Loucy (cell line): ENCODE measurements at regions not wholly inside any gene's neighbourhood (a gene's known extent, or its start where the extent isn't known, plus 50 kb on each side); places are given as distances from the start of the nearest gene placed in this dataset.

Experiments used
- H2AFZ ChIP-seq: fragments of 200-600 bp; sonication (generic); 2 replicates; pipeline ENCODE4 v1.6.0; 2016; ENCODE audit warnings: antibody characterized with exemption, mild to moderate bottlenecking, low read length, moderate library complexity
- H3F3A ChIP-seq: fragments of 200-600 bp; 2 replicates; pipeline ENCODE4 v1.6.0; 2016; ENCODE audit warnings: antibody characterized with exemption, low read depth, mild to moderate bottlenecking
- H3K27me3 ChIP-seq: fragments of 200-600 bp; sonication (generic); 2 replicates; pipeline ENCODE4 v1.6.1; 2014; ENCODE audit warnings: low read length, mild to moderate bottlenecking; ENCODE audit not compliant: insufficient read depth, poor library complexity, severe bottlenecking
- H3K36me3 ChIP-seq: fragments of 200-600 bp; sonication (generic); 2 replicates; pipeline ENCODE4 v1.6.1; 2016; ENCODE audit warnings: low read length; ENCODE audit not compliant: insufficient read depth
- H3K4me1 ChIP-seq: fragments of 200-600 bp; sonication (generic); 2 replicates; pipeline ENCODE4 v1.5.1; 2014; ENCODE audit warnings: low read length, mild to moderate bottlenecking; ENCODE audit not compliant: insufficient read depth, poor library complexity, severe bottlenecking
- H3K4me2 ChIP-seq: fragments of 200-600 bp; sonication (generic); 2 replicates; pipeline ENCODE4 v1.6.0; 2014; ENCODE audit warnings: antibody characterized with exemption, low read length, low read depth, mild to moderate bottlenecking; ENCODE audit not compliant: poor library complexity, severe bottlenecking
- H3K4me3 ChIP-seq: fragments of 200-600 bp; sonication (generic); 2 replicates; pipeline ENCODE4 v1.5.1; 2014; ENCODE audit warnings: low read length, mild to moderate bottlenecking, mixed read lengths; ENCODE audit not compliant: poor library complexity, severe bottlenecking
- H3K79me2 ChIP-seq: fragments of 200-600 bp; sonication (generic); 2 replicates; pipeline ENCODE4 v1.6.1; 2014; ENCODE audit warnings: low read length; ENCODE audit not compliant: insufficient read depth
- H3K9ac ChIP-seq: fragments of 200-600 bp; sonication (generic); 2 replicates; pipeline ENCODE4 v1.6.0; 2014; ENCODE audit warnings: mild to moderate bottlenecking, low read depth, low read length, moderate library complexity; ENCODE audit not compliant: poor library complexity, severe bottlenecking
- H3K9me2 ChIP-seq: fragments of 200-600 bp; sonication (generic); replicated peaks from 2 replicates; pipeline ENCODE4 v1.6.1; 2016; ENCODE audit warnings: low read depth, low read length, mixed read lengths
- H3K9me3 ChIP-seq: fragments of 200-600 bp; sonication (generic); 2 replicates; pipeline ENCODE4 v1.6.1; 2014; ENCODE audit warnings: mild to moderate bottlenecking, antibody characterized with exemption, low read length, low read depth; ENCODE audit not compliant: insufficient read depth
- H4K20me1 ChIP-seq: fragments of 200-600 bp; sonication (generic); 2 replicates; pipeline ENCODE4 v1.6.0; 2014; ENCODE audit warnings: antibody characterized with exemption, low read length, mild to moderate bottlenecking; ENCODE audit not compliant: insufficient read depth, poor library complexity, severe bottlenecking
- EZH2phosphoT487 ChIP-seq: fragments of 200-600 bp; IDR thresholded peaks from 2 replicates; pipeline ENCODE4 v1.6.1; 2018; ENCODE audit warnings: antibody characterized with exemption, mild to moderate bottlenecking, moderate library complexity, borderline replicate concordance
- TF ChIP-seq, protein P1 (sequence below): fragments of 200-600 bp; sonication (generic); conservative IDR thresholded peaks from 2 replicates; pipeline ENCODE4 v1.5.1; 2014; ENCODE audit warnings: mild to moderate bottlenecking, antibody characterized with exemption, low read length

DNA sequence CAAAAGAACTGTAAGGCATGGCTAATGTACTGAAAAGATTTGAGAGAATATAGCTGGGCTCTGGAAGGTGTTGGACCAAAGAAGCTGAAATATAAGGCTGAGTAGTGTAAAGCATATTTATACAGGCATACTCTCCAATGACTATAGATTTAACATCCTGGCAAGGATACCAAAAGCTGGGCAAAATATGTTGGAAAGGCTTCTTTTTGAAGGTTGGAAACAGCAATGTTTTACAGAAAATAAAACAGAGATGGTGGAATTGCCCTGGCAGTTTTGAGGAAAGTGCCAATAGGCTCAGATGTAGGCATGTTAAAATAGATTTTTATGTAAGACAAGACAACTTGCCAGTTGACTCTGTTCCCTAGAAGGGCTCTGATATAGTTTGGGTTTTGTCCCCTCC, 184.1 kb upstream of the SHISA6 start:
- no peaks in the 10 kb centered on the region for H3K9me2 ChIP-seq

DNA sequence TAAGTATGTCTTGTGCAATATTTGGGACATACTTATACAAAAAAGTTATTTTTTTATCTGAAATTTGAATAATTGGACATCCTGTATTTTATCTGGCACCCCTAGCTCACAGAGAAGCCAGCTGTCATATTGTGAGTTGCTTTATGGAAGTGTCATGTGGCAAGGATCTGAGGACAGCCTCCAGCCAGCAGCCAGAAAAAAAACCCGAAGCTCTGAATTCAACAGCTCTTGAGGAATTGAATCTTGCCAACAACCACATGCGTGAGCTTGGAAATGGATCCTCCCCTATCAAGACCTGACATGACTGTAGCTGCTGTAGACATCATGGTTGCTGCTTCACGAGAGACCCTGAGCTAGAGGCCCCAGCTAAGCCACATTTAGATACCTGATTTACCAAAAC, 187.2 kb upstream of the SHISA6 start:
- H3K79me2 ChIP-seq = no peaks in the 10 kb centered on the region
- no peaks in the 10 kb centered on the region for H4K20me1 ChIP-seq
- no peaks in the 10 kb centered on the region for H3K9me2 ChIP-seq
- no peak overlapping the region for H3K9ac ChIP-seq
- H3K4me1 ChIP-seq = no peaks in the 10 kb centered on the region
- H3K36me3 ChIP-seq = no peaks in the 10 kb centered on the region
- H2AFZ ChIP-seq = no peak overlapping the region
- H3K27me3 ChIP-seq = no peaks in the 10 kb centered on the region
- TF ChIP-seq EZH2phosphoT487 = no peak
- TF ChIP-seq, protein P1, sequence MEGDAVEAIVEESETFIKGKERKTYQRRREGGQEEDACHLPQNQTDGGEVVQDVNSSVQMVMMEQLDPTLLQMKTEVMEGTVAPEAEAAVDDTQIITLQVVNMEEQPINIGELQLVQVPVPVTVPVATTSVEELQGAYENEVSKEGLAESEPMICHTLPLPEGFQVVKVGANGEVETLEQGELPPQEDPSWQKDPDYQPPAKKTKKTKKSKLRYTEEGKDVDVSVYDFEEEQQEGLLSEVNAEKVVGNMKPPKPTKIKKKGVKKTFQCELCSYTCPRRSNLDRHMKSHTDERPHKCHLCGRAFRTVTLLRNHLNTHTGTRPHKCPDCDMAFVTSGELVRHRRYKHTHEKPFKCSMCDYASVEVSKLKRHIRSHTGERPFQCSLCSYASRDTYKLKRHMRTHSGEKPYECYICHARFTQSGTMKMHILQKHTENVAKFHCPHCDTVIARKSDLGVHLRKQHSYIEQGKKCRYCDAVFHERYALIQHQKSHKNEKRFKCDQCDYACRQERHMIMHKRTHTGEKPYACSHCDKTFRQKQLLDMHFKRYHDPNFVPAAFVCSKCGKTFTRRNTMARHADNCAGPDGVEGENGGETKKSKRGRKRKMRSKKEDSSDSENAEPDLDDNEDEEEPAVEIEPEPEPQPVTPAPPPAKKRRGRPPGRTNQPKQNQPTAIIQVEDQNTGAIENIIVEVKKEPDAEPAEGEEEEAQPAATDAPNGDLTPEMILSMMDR = no peak
- H3K4me3 ChIP-seq = no peak overlapping the region
- no peak overlapping the region for H3K4me2 ChIP-seq
- no peaks in the 10 kb centered on the region for H3F3A ChIP-seq
- H3K9me3 ChIP-seq = no peaks in the 10 kb centered on the region

More for the DNA sequence above, 184.1 kb upstream of the SHISA6 start:
- H3K27me3 ChIP-seq = no peaks in the 10 kb centered on the region
- H3K9ac ChIP-seq = no peak overlapping the region
- H2AFZ ChIP-seq = no peak overlapping the region
- H3K4me3 ChIP-seq = no peak overlapping the region
- TF ChIP-seq, protein P1 = no peak
- no peak for TF ChIP-seq EZH2phosphoT487
- H3K79me2 ChIP-seq = no peaks in the 10 kb centered on the region
- no peak overlapping the region for H3K4me2 ChIP-seq
- H3F3A ChIP-seq = no peaks in the 10 kb centered on the region
- H3K9me3 ChIP-seq = no peaks in the 10 kb centered on the region
- no peaks in the 10 kb centered on the region for H3K36me3 ChIP-seq
- H3K4me1 ChIP-seq = no peaks in the 10 kb centered on the region
- H4K20me1 ChIP-seq = no peaks in the 10 kb centered on the region

DNA sequence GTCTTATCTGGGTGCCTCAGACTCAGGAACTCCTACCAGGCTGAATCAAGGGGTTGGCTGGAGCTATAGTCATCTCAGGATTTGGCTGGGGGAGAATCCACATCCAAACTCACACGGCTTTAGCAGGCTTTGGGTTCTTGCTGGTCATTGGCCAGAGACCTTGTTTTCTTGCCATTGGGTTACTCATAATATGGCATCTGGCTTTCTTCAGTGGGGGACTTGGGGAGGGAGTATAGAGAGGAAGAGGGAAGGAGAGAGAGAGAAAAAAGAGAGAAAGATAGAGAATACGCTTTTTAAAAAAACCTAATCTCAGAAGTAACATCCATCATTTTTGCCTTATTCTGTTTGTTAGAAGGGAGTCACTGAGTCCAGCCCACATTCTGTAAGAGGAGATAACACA, 191.5 kb upstream of the SHISA6 start:
- Histone ChIP-seq H3K9ac (no peak overlapping the region), H3K4me1 (no peaks in the 10 kb centered on the region), H2AFZ (no peak overlapping the region), H3K9me3 (no peaks in the 10 kb centered on the region), H3K27me3 (no peaks in the 10 kb centered on the region), H3K4me2 (no peak overlapping the region), H3K36me3 (no peaks in the 10 kb centered on the region), H3K79me2 (no peaks in the 10 kb centered on the region), H3K4me3 (no peak overlapping the region), H3K9me2 (no peaks in the 10 kb centered on the region), H4K20me1 (no peaks in the 10 kb centered on the region), H3F3A (no peaks in the 10 kb centered on the region)
- no peak for TF ChIP-seq EZH2phosphoT487
- TF ChIP-seq, protein P1 = no peak
